SK-N-SH treated with all-trans-retinoic acid at 6 μM for 48 hours (cell line): ENCODE measurements at regions not wholly inside any gene's neighbourhood (a gene's known extent, or its start where the extent isn't known, plus 50 kb on each side); places are given as distances from the start of the nearest gene placed in this dataset.

Experiments
- CREB5 ChIP-seq: fragments of 250-450 bp; sonication (Bioruptor Pico); IDR thresholded peaks from 2 replicates; pipeline ENCODE4 v1.5.1; 2020; ENCODE audit warnings: low read depth, mild to moderate bottlenecking, moderate library complexity
- GLIS3 ChIP-seq: fragments of 250-450 bp; sonication (Bioruptor Pico); IDR thresholded peaks from 2 replicates; pipeline ENCODE4 v1.5.0; 2020; ENCODE audit warnings: mild to moderate bottlenecking, moderate library complexity
- ISL1 ChIP-seq: fragments of 250-450 bp; sonication (Bioruptor Pico); IDR thresholded peaks from 2 replicates; pipeline ENCODE4 v2.1.2; 2022; ENCODE audit warnings: mild to moderate bottlenecking, moderate library complexity
- OSR1 ChIP-seq: fragments of 250-450 bp; sonication (Bioruptor Pico); IDR thresholded peaks from 2 replicates; pipeline ENCODE4 v1.8.0; 2022; ENCODE audit warnings: moderate library complexity, mild to moderate bottlenecking, inconsistent platforms
- PATZ1 ChIP-seq: fragments of 250-450 bp; sonication (Bioruptor Pico); IDR thresholded peaks from 2 replicates; pipeline ENCODE4 v1.8.0; 2020; ENCODE audit warnings: mild to moderate bottlenecking, moderate library complexity, borderline replicate concordance
- PPARA ChIP-seq: fragments of 250-450 bp; sonication (Bioruptor Pico); IDR thresholded peaks from 2 replicates; pipeline ENCODE4 v1.5.0; 2020; ENCODE audit warnings: mild to moderate bottlenecking, borderline replicate concordance
- RARB ChIP-seq: fragments of 250-450 bp; sonication (Bioruptor Pico); IDR thresholded peaks from 2 replicates; pipeline ENCODE4 v1.8.0; 2021; ENCODE audit warnings: mild to moderate bottlenecking, moderate library complexity
- SNAI2 ChIP-seq: fragments of 250-450 bp; sonication (Bioruptor Pico); IDR thresholded peaks from 2 replicates; pipeline ENCODE4 v1.5.0; 2020; ENCODE audit warnings: mild to moderate bottlenecking, moderate library complexity
- TOX ChIP-seq: fragments of 250-450 bp; sonication (Bioruptor Pico); IDR thresholded peaks from 2 replicates; pipeline ENCODE4 v1.8.0; 2021; ENCODE audit warnings: mild to moderate bottlenecking, moderate library complexity, borderline replicate concordance
- TSHZ2 ChIP-seq: fragments of 250-450 bp; sonication (Bioruptor Pico); IDR thresholded peaks from 2 replicates; pipeline ENCODE4 v1.5.0; 2020; ENCODE audit warnings: mild to moderate bottlenecking, moderate library complexity
- ZFP3 ChIP-seq: fragments of 250-450 bp; sonication (Bioruptor Pico); IDR thresholded peaks from 2 replicates; pipeline ENCODE4 v1.5.0; 2020; ENCODE audit warnings: mild to moderate bottlenecking, moderate library complexity
- ZNF565 ChIP-seq: fragments of 450-650 bp; formaldehyde crosslinking; conservative IDR thresholded peaks from 2 replicates; pipeline ENCODE4 v1.5.0; 2020; ENCODE audit warnings: low read depth, mild to moderate bottlenecking, moderate library complexity
- ZNF70 ChIP-seq: fragments of 450-650 bp; formaldehyde crosslinking; IDR thresholded peaks from 2 replicates; pipeline ENCODE4 v1.5.0; 2020; ENCODE audit warnings: mild to moderate bottlenecking, moderate library complexity
- ZNF8 ChIP-seq: fragments of 450-650 bp; formaldehyde crosslinking; IDR thresholded peaks from 2 replicates; pipeline ENCODE4 v1.5.0; 2020; ENCODE audit warnings: mild to moderate bottlenecking, moderate library complexity

GRCh38 chr18:60182223-60182622, 190.4 kb downstream of the MC4R start:
- TF ChIP-seq TSHZ2 (CRISPR knock-in tag): no peak
- no peak for TF ChIP-seq PATZ1
- TF ChIP-seq CREB5 (CRISPR knock-in tag): no peak
- no peak for TF ChIP-seq OSR1 (CRISPR knock-in tag)
- no peak for TF ChIP-seq RARB (CRISPR knock-in tag)
- TF ChIP-seq ZNF8 (CRISPR knock-in tag): no peak
- TF ChIP-seq TOX: no peak
- TF ChIP-seq ZFP3: no peak
- no peak for TF ChIP-seq GLIS3
- no peak for TF ChIP-seq ZNF565
- TF ChIP-seq ISL1: no peak
- TF ChIP-seq PPARA (CRISPR knock-in tag): no peak
- TF ChIP-seq ZNF70 (CRISPR knock-in tag): no peak
- TF ChIP-seq SNAI2 (CRISPR knock-in tag): no peak
